Tibial nerve (tissue), 4 donors: ENCODE measurements at regions not wholly inside any gene's neighbourhood (a gene's known extent, or its start where the extent isn't known, plus 50 kb on each side); places are given as distances from the start of the nearest gene placed in this dataset.

Experiments used
- DNase-seq, 2 donors: peaks; one replicate each; pipeline ENCODE4 v3.0.0-alpha.2; 2019; ENCODE audit warnings: low spot score in 2 of 2
- H3K27ac ChIP-seq, 4 donors: fragments of 200-600 bp; sonication (generic) in 3 of 4; one replicate each; pipeline ENCODE4 v1.5.1; 2017 to 2019; ENCODE audit warnings: mild to moderate bottlenecking in 1 of 4
- H3K27me3 ChIP-seq, 2 donors: fragments of 200-600 bp; sonication (generic) in 1 of 2; one replicate each; pipeline versions ENCODE4 v1.5.1 to v1.6.0; 2017 to 2019
- H3K36me3 ChIP-seq, 3 donors: fragments of 200-600 bp; sonication (generic); one replicate each; pipeline ENCODE4 v1.5.1; 2018 to 2019
- H3K4me1 ChIP-seq, 4 donors: fragments of 200-600 bp; sonication (generic) in 3 of 4; one replicate each; pipeline ENCODE4 v1.5.1; 2017 to 2019
- H3K4me3 ChIP-seq, 4 donors: fragments of 200-600 bp; sonication (generic) in 3 of 4; one replicate each; pipeline ENCODE4 v1.5.1; 2017 to 2019; ENCODE audit warnings: mild to moderate bottlenecking in 1 of 4, moderate library complexity in 1 of 4
- H3K9me3 ChIP-seq, 4 donors: fragments of 200-600 bp; sonication (generic) in 3 of 4; one replicate each; pipeline ENCODE4 v1.5.1; 2017 to 2019
- CTCF ChIP-seq, 5 experiments: fragments of 200-600 bp in 3 of 5; fragments of 450-650 bp in 2 of 5; sonication (generic) in 3 of 5; IDR thresholded peaks; one replicate each; pipeline ENCODE4 v1.5.1; 2016 to 2019; ENCODE audit warnings: antibody characterized with exemption in 5 of 5, mild to moderate bottlenecking in 3 of 5, moderate library complexity in 2 of 5
- EP300 ChIP-seq, 2 donors: sonication (generic); formaldehyde crosslinking; IDR thresholded peaks; one replicate each; pipeline ENCODE4 v1.6.1; 2017; ENCODE audit warnings: antibody characterized with exemption in 2 of 2, mild to moderate bottlenecking in 1 of 2
- POLR2A ChIP-seq, 2 donors: fragments of 450-650 bp; IDR thresholded peaks; one replicate each; pipeline ENCODE4 v1.6.1; 2017; ENCODE audit warnings: antibody characterized with exemption in 2 of 2, mild to moderate bottlenecking in 2 of 2, moderate library complexity in 2 of 2
- whole genome bisulfite sequencing, 2 donors: methylation state at CpG; one replicate each; pipeline ENCODE4 v1.1.5; 2018; 5-methylcytosine and 5-hydroxymethylcytosine counted together

- no peak for DNase-seq
- Histone ChIP-seq H3K27ac (no peak overlapping the region), H3K27me3 (no peaks in the 10 kb centered on the region), H3K4me3 (no peak overlapping the region), H3K9me3 (no peaks in the 10 kb centered on the region), H3K36me3 (no peaks in the 10 kb centered on the region), H3K4me1 (no peaks in the 10 kb centered on the region)
- WGBS, 2 donors = 74 to 80% methylated on average over 2 of the region's 2 CpGs
- TF ChIP-seq CTCF (IDR thresholded peaks at IDR 0.05) = no peak
- no peak for TF ChIP-seq EP300 (IDR thresholded peaks at IDR 0.05)
- TF ChIP-seq POLR2A (IDR thresholded peaks at IDR 0.05) = no peak
These were observed 1912.7 kb upstream of the TENM3 start for GRCh38 chr4:180330521-180330920.

- no peaks in the 10 kb centered on the region for H3K4me1 ChIP-seq
- 94 to 95% methylated on average over 4 of the region's 4 CpGs for WGBS, 2 donors
- H3K36me3 ChIP-seq = no peaks in the 10 kb centered on the region
- TF ChIP-seq POLR2A (IDR thresholded peaks at IDR 0.05) (no peak), EP300 (IDR thresholded peaks at IDR 0.05) (no peak), CTCF (IDR thresholded peaks at IDR 0.05) (no peak)
- no peak for DNase-seq
- H3K9me3 ChIP-seq = no peaks in the 10 kb centered on the region
- H3K4me3 ChIP-seq = no peak overlapping the region
- no peaks in the 10 kb centered on the region for H3K27me3 ChIP-seq
- H3K27ac ChIP-seq = no peak overlapping the region
These were observed 1910.0 kb upstream of the TENM3 start for GRCh38 chr4:180333162-180333561.

GRCh38 chr4:180335566-180335965, 1907.6 kb upstream of the TENM3 start:
- no peak overlapping the region for H3K27ac ChIP-seq
- no peaks in the 10 kb centered on the region for H3K9me3 ChIP-seq
- no peak overlapping the region for H3K4me3 ChIP-seq
- no peak for DNase-seq
- H3K4me1 ChIP-seq = no peaks in the 10 kb centered on the region
- WGBS, 2 donors = 20 to 30% methylated on average over 1 of the region's 1 CpG
- H3K27me3 ChIP-seq = no peaks in the 10 kb centered on the region
- no peaks in the 10 kb centered on the region for H3K36me3 ChIP-seq
- TF ChIP-seq EP300 (IDR thresholded peaks at IDR 0.05) (no peak), CTCF (IDR thresholded peaks at IDR 0.05) (no peak), POLR2A (IDR thresholded peaks at IDR 0.05) (no peak)

GRCh38 chr4:180336494-180337090, 1906.6 kb upstream of the TENM3 start:
- Histone ChIP-seq H3K4me1 (no peaks in the 10 kb centered on the region), H3K9me3 (no peaks in the 10 kb centered on the region), H3K27me3 (no peaks in the 10 kb centered on the region), H3K27ac (no peak overlapping the region), H3K4me3 (no peak overlapping the region), H3K36me3 (no peaks in the 10 kb centered on the region)
- no peak for DNase-seq
- 3 to 90% methylated on average over 1 of the region's 1 CpG for WGBS, 2 donors
- TF ChIP-seq POLR2A (IDR thresholded peaks at IDR 0.05) (no peak), EP300 (IDR thresholded peaks at IDR 0.05) (no peak), CTCF (IDR thresholded peaks at IDR 0.05) (no peak)

DNA sequence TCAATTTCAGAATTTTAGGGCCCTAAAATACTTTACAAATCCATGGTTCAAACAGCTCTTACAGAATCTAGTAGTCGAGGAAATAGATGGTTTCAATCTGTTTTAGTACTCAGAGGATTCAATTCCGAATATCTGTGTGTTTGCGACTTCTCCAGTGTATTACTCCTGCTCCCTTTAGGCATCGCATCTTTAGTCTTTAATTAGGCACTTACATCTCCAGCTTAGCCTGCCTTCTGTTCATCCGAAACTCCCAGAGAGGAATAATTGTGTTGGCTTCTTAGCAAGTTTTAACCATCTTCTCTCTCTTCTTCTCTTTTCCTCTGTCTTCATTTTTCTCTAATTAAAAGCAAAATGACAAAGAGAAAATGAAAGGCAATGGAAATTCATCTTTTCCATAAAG, 1901.3 kb upstream of the TENM3 start:
- WGBS, 2 donors = 70 to 76% methylated on average over 5 of the region's 5 CpGs
- TF ChIP-seq POLR2A (IDR thresholded peaks at IDR 0.05) (no peak), CTCF (IDR thresholded peaks at IDR 0.05) (no peak), EP300 (IDR thresholded peaks at IDR 0.05) (no peak)
- no peaks in the 10 kb centered on the region for H3K27me3 ChIP-seq
- no peaks in the 10 kb centered on the region for H3K4me1 ChIP-seq
- no peak overlapping the region for H3K27ac ChIP-seq
- DNase-seq = no peak
- no peaks in the 10 kb centered on the region for H3K36me3 ChIP-seq
- H3K4me3 ChIP-seq = no peak overlapping the region
- no peaks in the 10 kb centered on the region for H3K9me3 ChIP-seq
